ENCODE measurements at regions not wholly inside any gene's neighbourhood (a gene's known extent, or its start where the extent isn't known, plus 50 kb on each side); places are given as distances from the start of the nearest gene placed in this dataset.

GRCh38 chr6:71460933-71461332, 172.3 kb downstream of the OGFRL1 start:
- ChIA-PET CTCF (no interaction called here), POLR2A (no interaction called here)
- Mint-ChIP-seq H3K4me3 (ENCODE audit: unreplicated experiment) (no peak overlapping the region), H3K9me3 (ENCODE audit: unreplicated experiment) (peaks cover 18% of the 10 kb centered on the region), H3K27me3 (ENCODE audit: insufficient read depth, unreplicated experiment) (no peaks in the 10 kb centered on the region), H3K36me3 (ENCODE audit: insufficient read depth, unreplicated experiment) (no peaks in the 10 kb centered on the region), H3K4me1 (ENCODE audit: insufficient read depth, unreplicated experiment) (peaks cover 5% of the 10 kb centered on the region), H3K27ac (ENCODE audit: low read depth, unreplicated experiment) (no peak overlapping the region)
- no peak for DNase-seq (ENCODE audit: unreplicated experiment)
- BruUV-seq (replicated peaks): no TSS peak
- intact Hi-C loops (cut with micrococcal nuclease): no loop called here
- no peak for TF ChIP-seq CTCF (IDR thresholded peaks at IDR 0.05; ENCODE audit: unreplicated experiment)

- peaks cover 18% of the 10 kb centered on the region for H3K9me3 Mint-ChIP-seq (ENCODE audit: unreplicated experiment)
- H3K27me3 Mint-ChIP-seq (ENCODE audit: insufficient read depth, unreplicated experiment): no peaks in the 10 kb centered on the region
- H3K4me3 Mint-ChIP-seq (ENCODE audit: unreplicated experiment): no peak overlapping the region
- intact Hi-C loops (cut with micrococcal nuclease): no loop called here
- CTCF ChIA-PET: interaction anchor here (0.7 to 0.8 kb wide), 2 partner anchors 28 to 800 kb away, joined by 3 read pairs; no protein-coding TSS in a partner anchor
- DNase-seq (ENCODE audit: unreplicated experiment): no peak
- H3K4me1 Mint-ChIP-seq (ENCODE audit: insufficient read depth, unreplicated experiment): peaks cover 11% of the 10 kb centered on the region
- no peaks in the 10 kb centered on the region for H3K36me3 Mint-ChIP-seq (ENCODE audit: insufficient read depth, unreplicated experiment)
- POLR2A ChIA-PET: interaction anchor here (0.5 to 1.0 kb wide), 3 partner anchors 16 to 161 kb away, joined by 3 to 4 read pairs (median 3); no protein-coding TSS in a partner anchor
- TF ChIP-seq CTCF (IDR thresholded peaks at IDR 0.05; ENCODE audit: unreplicated experiment): no peak
- BruUV-seq (replicated peaks): no TSS peak
- H3K27ac Mint-ChIP-seq (ENCODE audit: low read depth, unreplicated experiment): no peak overlapping the region
Measured at GRCh38 chr6:71463061-71463460, 174.4 kb downstream of the OGFRL1 start.

DNA sequence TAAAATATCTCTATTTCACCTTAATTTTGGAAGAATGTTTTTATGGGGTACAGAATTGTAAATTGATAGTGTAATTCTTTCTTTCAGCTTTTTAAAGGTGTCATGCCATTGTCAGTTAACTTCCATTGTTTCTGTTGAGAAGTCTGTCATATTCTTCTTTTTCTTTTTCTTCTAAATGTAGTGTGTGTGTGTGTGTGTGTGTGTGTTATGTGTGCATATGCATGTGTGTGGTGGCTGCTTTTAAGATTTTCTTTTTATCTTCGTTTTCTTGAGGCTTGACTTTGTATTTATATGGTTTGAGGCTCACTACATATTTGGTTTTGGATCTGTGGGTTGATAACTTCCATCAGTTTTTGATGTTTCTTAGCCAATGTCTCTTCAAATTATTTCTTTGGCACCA, 176.5 kb downstream of the OGFRL1 start:
- intact Hi-C loops (cut with micrococcal nuclease): no loop called here
- ChIA-PET CTCF (no interaction called here), POLR2A (no interaction called here)
- no peak for TF ChIP-seq CTCF (IDR thresholded peaks at IDR 0.05; ENCODE audit: unreplicated experiment)
- no TSS peak for BruUV-seq (replicated peaks)
- no peak overlapping the region for H3K4me3 Mint-ChIP-seq (ENCODE audit: unreplicated experiment)
- no peak overlapping the region for H3K27ac Mint-ChIP-seq (ENCODE audit: low read depth, unreplicated experiment)
- no peak for DNase-seq (ENCODE audit: unreplicated experiment)
- peaks cover 18% of the 10 kb centered on the region for H3K9me3 Mint-ChIP-seq (ENCODE audit: unreplicated experiment)
- peaks cover 28% of the 10 kb centered on the region for H3K4me1 Mint-ChIP-seq (ENCODE audit: insufficient read depth, unreplicated experiment)
- no peaks in the 10 kb centered on the region for H3K27me3 Mint-ChIP-seq (ENCODE audit: insufficient read depth, unreplicated experiment)
- no peaks in the 10 kb centered on the region for H3K36me3 Mint-ChIP-seq (ENCODE audit: insufficient read depth, unreplicated experiment)

DNA sequence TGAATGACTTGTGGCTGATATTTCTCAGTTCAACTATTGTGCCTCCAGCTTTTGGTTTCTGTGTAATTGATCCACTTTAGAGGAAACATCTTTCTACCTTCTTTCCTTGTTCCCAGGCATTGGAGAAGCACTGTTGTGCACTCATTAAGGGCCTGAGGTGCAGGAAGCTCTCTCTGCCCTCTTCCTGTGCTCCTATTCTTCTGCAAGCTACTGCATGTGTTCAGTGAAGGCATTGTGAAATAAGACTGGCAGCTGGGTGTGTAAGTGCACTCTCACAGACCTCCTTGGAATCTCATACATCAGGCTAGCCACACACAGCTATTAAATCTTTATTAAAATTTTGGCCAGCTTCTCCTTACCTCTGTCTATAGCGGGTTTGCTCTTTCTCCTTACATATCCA, 177.8 kb downstream of the OGFRL1 start:
- DNase-seq (ENCODE audit: unreplicated experiment): peak; percentile 43
- ChIA-PET POLR2A (interaction anchor here (0.7 to 1.4 kb wide), 2 partner anchors 46 to 78 kb away, joined by 3 to 5 read pairs; no protein-coding TSS in a partner anchor), CTCF (interaction anchor here (1.2 kb wide), 2 partner anchors 16 to 44 kb away, joined by 4 to 6 read pairs; no protein-coding TSS in a partner anchor)
- intact Hi-C loops (cut with micrococcal nuclease): no loop called here
- H3K27me3 Mint-ChIP-seq (ENCODE audit: insufficient read depth, unreplicated experiment): no peaks in the 10 kb centered on the region
- no peak overlapping the region for H3K27ac Mint-ChIP-seq (ENCODE audit: low read depth, unreplicated experiment)
- peaks cover 18% of the 10 kb centered on the region for H3K9me3 Mint-ChIP-seq (ENCODE audit: unreplicated experiment)
- TF ChIP-seq CTCF (IDR thresholded peaks at IDR 0.05; ENCODE audit: unreplicated experiment): no peak
- peaks cover 28% of the 10 kb centered on the region for H3K4me1 Mint-ChIP-seq (ENCODE audit: insufficient read depth, unreplicated experiment)
- H3K4me3 Mint-ChIP-seq (ENCODE audit: unreplicated experiment): no peak overlapping the region
- no TSS peak for BruUV-seq (replicated peaks)
- no peaks in the 10 kb centered on the region for H3K36me3 Mint-ChIP-seq (ENCODE audit: insufficient read depth, unreplicated experiment)
